ENCODE measurements at regions not wholly inside any gene's neighbourhood (a gene's known extent, or its start where the extent isn't known, plus 50 kb on each side); places are given as distances from the start of the nearest gene placed in this dataset.

DNA sequence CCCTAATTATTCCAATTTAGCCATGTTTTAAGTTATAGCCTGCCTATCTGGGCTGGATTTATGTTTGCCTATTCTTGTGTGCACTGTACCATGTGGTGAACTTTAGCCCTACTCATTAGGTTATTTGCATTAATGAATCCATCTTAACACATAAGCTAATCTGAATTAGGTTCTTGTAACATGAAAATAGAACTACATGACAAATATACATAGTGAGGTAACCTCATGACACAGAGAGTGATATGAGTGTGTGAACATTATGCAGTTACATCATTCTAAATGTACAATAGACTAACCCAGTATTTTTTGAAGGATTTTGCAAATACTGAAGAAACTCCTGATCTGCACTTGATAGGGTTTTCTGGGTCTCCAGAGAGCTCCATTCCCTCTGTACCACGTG, 733.7 kb upstream of the CITED2 start:
- DNase-seq (ENCODE audit: low read depth) = no peak

DNA sequence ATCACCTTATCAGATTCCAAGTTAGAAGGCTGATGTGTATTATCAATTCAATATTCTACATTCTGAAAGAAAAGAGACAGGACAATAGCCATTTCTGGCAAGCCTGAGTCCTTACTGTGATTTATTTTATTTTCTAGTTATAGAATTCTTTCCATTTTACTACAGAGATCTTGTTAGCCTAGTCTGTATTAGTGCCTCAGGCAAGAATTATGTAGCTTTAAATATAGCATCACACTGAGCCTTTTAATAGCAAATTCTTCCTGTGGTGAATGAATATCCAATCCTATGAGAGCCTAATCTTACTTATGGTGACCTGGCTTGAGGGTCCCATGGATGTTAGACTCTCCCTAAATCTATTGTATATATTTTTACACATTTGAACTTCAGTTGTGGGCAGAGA, 732.8 kb upstream of the CITED2 start:
- DNase-seq (ENCODE audit: low read depth) = no peak

DNA sequence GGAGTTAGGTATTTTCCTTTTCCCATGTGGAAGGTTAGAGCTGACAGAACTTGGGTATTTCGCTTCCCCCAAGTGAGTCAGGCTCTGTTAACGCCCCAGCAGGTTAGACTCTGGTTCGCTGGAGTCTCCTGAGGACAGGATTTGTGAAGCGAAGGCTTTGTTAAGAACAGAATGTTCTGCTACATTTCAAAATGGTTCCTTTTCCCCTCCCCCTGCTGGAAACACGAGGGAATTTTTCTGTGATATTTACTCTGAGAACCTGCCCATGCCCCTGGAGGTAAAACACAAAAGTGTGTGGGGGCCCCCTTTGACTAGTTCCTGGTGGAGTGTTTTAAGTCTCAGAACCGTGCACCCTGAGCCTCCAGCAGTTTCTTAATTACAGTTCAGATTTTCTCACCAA, 731.4 kb upstream of the CITED2 start:
- no peak for DNase-seq (ENCODE audit: low read depth)

DNA sequence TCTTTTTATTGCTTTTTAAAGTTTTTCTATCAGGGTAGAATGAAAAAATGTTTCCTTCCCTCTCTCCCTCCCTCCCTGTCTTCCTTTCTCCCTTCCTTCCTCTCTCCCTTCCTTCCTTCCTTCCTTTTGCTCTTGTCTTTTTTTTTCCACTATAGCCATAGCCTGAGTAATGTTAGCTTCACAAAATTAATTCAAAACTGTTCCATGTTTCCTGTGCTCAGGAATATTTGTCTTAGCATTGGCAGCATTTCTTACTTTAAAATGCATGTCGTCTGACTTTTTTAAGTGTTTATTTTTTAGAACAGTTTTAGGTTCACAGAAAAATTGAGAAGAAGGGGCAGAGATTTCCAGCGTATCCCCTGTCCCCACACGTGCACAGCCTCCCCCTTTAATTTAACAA, 730.8 kb upstream of the CITED2 start:
- DNase-seq (ENCODE audit: low read depth) = no peak

DNA sequence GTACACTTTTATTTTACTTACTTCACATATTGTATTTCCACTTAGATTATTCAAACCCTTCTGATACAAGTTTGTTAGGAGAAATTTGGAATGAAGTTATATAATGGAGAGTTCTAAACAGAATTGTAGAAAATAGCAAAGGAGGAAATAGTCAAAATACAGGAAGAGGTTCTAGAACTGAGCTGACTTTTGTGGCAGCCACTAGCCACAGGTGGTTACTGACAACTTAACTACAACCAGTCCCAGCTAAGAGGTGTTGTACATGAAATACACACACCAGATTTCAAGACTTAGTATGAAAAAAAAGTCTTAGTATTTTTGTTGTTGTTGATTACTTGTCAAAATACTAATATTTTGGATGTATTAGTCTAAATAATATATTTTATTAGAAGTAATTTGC, 727.4 kb upstream of the CITED2 start:
- DNase-seq (ENCODE audit: low read depth) = no peak

DNA sequence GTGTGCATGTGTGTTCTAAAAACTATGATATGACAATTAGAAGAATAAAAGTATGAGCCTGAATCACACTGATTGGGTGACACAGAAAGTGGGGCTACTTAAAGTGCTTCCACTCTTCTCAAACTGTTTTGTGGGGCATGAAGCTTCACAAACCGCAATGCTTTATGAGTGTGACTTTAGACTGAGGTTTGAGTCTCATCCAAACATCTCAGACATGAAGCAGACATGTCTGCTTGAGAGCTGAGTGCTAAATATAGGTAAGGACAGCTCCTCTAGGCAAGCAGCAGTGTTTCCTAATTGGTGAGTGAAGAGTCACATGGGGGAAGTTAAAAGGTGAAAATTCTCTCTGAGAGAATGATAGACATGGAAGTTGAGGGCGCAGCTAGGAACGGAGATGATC, 726.9 kb upstream of the CITED2 start:
- DNase-seq (ENCODE audit: low read depth) = no peak

DNA sequence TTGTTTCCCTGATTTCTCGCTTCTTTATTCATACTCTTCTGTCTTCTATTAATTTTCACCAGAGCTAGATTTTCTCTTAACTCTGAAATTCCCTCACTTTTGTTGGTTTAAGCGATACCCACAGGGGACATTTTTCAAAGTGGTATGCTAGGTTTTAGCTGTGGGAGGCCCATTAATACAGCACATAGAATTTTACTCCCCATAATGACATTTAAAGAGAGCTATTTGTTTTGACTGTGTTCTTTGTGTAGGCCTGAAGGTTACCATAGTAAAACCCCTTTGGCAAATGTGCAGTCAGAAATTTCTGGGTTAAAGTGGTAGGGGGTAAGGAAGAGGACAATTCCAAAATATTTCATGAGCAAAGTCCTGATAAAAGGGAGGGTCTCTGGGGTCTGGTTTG, 721.1 kb upstream of the CITED2 start:
- no peak for DNase-seq (ENCODE audit: low read depth)

DNA sequence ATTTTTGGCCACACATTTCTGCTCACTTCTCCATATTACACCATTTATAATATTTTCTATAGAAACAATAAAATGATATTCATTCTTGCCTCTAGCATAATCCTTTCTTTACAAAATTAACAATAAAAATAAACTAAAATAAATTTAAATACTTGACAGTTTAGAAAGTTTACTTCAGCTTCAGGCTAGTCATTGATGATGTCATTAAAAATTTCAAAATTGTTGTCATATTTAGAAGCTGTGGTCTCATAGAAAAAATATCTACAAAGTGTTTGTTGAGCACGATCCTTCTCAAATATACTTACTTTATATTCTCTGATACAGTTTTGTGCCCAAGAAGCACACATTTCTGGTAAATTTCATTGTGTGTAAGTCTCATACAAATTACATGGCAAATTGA, 717.4 kb upstream of the CITED2 start:
- no peak for DNase-seq (ENCODE audit: low read depth)

DNA sequence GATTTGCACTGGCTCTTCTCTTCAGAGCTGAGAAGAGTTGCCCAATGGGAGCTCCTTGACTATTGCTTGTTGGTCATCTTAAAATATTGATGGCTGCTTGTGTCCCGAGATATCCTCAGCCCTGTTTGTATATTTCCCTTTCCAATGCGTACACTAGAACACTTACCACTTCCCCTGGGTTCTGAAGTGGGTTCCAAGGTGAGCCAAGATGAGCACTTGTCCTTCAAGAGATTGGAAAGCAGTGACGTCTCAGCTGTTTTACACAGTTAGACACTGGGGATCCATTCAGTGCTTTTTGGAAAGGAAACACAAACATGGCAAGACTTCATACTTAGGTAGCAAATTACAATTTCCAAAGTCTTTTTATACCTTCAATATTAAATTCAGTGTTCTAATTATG, 716.4 kb upstream of the CITED2 start:
- DNase-seq (ENCODE audit: low read depth) = no peak

DNA sequence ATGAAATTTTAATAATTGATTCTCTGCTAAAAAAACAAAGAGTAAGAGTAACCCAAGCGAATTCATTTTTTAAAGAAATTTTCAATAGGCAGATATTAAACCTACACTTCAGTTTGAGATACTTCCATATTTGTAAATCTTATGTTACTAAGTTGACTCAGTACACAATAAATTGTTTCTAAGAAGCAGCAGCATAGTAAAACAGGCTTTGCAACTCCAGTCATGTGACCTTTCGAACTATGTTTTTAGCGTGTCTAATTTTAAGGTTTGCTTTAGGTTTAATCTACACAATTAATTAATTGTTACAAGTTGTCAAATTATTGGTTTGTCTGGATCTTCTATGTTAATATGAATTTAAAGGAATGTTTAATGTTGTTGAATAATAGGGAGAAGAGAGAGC, 708.9 kb upstream of the CITED2 start:
- no peak for DNase-seq (ENCODE audit: low read depth)

DNA sequence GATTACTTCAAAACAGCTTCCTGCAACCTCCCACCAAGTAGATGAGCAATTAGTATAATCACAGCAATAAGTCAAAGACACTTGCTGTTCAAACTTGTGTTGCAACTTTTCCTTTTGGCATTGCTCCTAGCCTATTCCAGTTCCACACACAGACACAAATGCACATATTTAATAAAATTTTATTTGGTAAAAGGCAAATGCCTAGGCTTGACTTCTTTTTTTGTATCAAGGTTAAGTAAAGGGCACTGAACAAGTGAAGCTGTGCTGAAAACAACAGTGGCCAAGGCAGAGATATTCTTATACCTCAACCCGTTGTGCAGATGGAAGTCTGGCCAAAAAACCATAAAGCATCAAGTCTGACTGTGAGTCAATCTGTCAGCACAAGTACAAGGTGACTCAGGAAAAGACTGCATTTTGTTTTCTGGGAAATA, 708.4 kb upstream of the CITED2 start:
- no peak for DNase-seq (ENCODE audit: low read depth)

DNA sequence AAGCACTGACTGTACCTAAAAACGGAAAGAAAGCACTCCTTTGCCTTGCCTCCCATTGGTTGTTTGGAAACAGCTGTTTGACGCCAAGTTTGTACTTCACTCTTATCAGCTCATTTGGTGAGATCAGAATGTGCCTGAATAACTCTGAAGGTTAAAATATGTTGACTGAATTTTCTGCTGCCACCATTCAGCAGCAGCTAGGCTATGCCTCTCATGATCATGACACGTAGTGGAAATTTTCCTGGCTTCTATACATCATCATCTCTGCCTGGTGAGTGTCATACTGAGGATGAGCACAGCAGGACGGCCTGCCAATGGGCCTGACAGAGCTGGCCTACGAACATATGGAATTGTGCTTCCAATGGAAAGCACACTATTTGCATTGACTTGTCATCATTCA, 704.9 kb upstream of the CITED2 start:
- DNase-seq (ENCODE audit: low read depth) = no peak

DNA sequence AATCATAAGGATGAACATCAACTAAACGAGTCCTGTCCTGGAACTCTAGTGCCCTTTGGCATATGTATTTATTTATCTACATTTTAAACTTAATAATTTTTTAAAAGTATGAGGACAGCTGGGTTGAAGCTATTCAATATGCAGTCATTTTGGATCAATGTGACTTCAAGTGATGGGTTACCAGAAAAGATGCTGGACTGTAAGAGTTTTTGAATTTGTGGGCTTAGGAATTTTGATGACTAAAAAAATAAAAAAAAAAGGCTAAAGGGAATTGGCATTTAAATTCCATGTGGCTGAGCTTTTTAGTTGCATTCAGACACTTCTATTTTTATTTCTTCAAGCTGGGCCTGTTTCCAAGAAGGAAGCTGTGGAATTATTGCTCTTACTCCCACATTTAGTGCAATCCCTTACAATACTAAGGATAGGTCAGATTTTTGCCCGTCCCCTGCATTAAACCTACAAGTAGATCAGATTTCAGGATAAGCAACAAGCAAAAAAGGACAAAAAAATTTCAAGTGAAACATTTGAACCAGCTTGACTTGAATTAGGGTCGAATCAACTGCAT, 704.2 kb upstream of the CITED2 start:
- DNase-seq (ENCODE audit: low read depth) = no peak

DNA sequence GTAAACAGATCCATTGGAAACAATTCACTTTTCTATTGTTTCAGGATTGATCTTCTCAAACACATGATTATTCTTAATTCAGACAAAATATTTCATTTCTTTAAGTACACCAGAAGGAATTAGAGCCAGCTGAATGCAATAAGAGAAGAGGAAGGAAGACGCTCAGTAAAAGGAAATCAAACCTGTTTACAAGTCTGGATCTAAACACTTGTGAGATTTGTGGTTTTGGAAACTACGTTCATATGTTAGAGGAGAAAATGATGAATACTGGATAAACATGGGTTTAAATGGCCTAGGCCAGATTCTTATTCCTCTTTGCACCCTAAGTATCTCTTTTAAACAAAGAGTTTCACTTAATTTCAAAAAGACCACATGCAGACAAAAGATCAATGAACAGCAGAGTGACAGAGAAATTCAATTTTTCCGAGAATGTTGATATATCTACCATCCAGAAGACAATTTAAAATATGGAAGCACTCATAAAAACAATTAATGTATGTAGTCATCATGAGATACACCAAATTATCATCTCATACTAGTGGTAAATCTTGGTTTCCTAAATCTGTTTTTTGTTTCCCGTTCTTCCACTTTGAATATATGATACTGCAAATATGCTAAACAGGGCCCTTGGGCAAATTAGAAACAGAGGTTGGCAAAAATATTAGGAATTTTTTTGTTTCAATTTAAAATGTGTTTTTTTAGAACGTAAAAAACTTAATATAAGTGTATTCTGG, 703.5 kb upstream of the CITED2 start:
- no peak for DNase-seq (ENCODE audit: low read depth)

DNA sequence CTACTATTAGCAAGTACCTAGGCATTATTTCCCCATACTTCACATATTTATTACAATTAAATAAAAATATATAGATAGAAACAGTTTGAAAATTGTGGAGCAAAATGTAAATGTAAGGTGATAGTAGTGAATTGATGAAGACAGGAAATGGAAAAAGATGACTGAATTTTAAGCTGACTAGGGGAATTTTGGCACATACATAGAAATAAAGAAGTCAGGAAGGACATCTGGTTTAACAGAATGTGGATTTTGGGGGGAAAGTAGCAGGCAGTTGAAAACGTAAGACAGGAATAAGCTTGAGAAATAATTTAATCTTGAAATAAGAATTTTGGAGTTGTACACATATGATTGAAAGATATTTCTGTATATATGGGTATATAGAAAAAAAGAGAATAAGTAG, 701.7 kb upstream of the CITED2 start:
- no peak for DNase-seq (ENCODE audit: low read depth)

DNA sequence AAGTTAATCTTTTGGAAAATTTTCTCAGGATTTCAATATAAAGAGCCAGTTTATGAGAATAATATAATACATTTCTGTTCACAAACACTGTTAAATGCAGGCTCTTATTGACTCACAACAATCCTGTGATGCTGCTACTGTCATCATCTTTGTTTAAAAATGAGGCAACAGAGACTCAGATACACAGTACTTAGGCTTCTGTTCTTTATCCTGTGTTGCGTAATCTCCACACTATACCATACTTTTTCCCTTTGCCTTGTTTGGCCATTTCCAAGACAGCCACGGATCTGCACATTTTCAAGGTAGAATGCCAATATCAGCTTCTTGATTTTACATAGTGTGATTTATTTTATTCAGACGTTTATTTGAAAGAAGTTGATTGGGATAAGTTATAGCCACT, 699.0 kb upstream of the CITED2 start:
- DNase-seq (ENCODE audit: low read depth) = no peak

DNA sequence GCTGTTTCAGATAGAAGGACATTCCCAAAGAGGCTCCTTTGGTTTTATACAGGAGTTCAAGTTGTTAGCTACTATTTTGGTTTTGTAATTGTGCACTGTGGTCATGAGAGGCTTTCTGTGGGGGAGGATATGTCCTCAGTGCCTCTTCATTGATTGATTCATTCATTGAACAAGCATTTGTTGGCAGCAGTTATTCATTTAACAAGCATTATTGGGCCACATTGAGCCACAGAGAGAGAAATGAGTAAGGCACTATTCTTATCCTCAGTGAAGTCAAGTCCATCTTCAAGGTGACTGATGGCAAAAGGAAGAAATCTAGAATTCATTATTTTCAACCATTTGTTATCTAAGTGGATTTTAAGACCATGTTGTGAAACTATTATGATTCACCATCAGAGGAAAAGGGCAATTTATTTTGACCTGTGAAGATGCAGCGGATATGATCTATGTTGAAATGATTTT, 697.2 kb upstream of the CITED2 start:
- DNase-seq (ENCODE audit: low read depth) = no peak

DNA sequence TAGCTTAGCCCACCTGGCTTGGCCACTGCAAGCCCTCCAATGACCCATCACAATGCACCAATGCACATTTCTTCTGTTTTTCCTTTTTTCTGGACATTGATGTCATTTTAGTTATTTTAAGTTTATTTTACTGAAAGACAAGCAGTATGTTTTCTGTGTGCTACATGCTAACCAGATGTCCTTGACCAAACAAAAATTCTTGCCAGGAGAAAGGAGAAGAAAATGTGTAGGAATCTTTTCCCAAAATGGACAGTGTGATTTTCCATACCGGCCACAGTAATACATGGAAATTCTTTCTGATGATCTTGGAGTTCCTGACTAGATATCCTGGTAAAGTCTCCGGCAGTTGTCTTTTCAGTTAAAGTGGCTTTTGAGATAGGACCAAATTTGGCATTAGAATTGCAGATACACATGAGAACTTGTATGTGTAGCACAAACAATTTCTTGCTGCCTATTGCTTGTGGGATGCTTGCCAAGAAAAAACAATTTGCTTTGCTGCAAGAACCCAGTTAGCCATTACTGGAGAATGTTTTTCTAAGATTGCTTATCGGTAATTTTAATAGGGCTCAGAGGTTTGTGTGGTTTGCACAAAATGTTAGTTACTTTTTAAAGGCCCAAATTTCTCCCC, 696.5 kb upstream of the CITED2 start:
- DNase-seq (ENCODE audit: low read depth) = no peak

DNA sequence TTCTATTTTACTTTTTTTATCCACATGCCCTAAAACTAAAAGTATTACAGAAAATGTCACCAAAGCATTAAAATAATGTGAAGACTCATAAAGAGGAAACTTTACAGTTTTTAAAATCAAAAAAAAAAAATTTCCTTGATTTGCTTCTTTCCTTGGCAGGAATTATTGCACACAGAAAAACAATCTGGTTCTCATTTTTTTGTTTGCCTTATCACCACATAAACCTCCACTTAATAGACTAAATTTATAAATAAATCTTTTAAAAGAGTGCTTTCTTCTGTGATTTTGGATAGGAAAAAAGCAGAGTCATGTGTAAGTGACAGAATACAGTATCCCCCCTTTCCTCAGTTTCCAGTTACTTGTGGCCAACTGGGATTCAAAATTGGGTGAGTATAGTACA, 695.1 kb upstream of the CITED2 start:
- DNase-seq (ENCODE audit: low read depth) = no peak

DNA sequence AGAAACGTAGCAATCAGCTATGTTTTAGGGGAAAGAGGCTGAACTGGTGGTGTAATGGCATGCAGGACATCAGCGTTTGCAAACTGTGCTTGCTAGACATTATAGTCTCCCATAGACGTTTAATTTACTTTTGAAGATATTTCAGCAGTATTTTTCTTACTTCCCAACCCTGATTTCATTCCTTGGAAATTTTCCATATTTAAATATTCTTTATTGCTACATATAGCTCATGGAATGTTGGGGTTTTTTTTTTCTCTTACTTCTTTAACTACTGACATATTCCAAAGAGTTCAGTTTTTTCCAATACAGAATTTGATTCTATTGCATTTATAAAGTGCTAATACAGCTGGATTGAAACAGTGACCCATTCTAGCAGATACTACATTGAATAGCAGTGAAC, 694.4 kb upstream of the CITED2 start:
- DNase-seq (ENCODE audit: low read depth) = no peak

DNA sequence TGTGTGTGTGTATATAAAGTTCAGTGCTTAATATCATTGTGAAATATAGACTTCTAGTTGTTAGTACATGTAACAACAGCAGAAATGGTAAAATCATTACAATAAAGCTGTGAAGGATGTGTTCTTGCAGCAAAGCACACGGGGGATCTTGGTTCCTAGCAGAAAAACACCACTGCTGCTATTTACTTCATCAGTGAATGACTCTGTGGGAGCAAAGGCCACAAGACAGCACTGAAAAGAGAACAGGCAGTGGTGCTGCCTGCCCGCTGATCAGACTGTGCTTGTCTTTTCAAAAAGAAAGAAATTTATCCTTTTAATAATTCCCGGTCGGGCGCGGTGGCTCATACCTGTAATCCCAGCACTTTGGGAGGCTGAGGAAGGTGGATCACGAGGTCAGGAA, 689.9 kb upstream of the CITED2 start:
- DNase-seq (ENCODE audit: low read depth) = no peak

DNA sequence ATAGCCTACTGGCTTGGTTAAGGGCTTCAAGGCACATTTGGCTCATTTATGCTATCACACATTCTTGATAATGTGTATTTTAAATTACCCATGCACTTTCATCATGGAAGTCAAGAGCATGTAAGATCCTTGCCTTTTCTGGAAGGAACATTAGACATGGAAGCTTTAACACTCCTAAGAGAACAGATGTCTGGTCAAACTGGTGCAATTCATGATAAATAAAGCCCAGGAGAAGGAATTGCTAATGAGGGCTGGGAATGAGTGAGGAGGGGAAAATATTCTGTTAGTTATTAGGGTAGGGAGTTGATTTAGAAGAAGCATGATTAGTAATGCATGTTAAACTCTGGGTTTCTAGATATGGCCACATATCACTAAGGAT, 688.6 kb upstream of the CITED2 start:
- DNase-seq (ENCODE audit: low read depth) = no peak

DNA sequence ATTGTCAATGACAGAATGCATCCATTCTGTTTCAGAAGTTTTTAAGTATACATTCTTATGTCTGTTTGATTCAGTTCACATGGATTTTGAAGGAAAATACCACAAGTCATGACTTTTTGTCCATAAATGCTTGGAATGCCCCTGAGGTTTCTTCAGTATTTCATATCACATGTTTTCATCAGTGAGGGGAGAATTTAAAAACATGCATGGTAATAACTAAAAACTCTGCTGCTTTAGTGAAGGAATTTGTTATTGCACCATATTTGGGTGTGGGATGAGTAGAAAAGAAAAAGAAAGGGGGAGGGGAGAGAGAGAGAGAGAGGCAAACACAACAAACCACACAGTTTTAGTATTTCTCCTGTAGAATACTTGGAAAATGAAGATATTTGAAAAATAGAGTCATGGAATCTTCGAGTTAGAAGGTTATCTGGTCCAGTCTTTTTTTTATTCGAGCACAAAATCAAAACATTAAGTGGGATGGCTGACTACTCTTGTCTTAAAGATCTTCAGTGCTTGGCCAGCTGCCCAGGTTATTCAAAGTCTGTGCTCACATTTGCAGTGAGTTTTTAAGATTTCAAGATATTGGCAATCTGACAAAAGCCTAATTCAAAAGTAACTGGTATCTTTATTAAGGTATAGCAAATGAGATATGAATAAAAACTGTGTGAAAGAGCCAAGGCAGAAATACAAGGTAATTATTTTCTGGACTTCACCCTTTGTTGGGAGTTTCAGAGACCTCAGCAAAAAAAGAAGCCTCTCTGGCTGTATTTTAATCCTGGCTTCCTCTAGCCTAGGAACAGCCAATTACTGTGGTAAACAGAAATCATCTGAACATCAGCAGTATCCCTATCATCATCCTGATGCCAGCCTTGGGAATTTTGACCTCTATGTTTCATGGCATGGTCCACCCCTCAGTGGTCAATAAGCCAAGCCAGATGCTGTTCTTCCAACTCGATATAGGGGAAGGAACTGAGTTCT, 687.9 kb upstream of the CITED2 start:
- DNase-seq (ENCODE audit: low read depth) = no peak
